GM21526 (cell line): ENCODE measurements at regions not wholly inside any gene's neighbourhood (a gene's known extent, or its start where the extent isn't known, plus 50 kb on each side); places are given as distances from the start of the nearest gene placed in this dataset.

Experiments
- ATAC-seq: cut with Tn5 transposase; IDR thresholded peaks from one replicate; pipeline ENCODE4 v1.9.1; 2021; ENCODE audit warnings: moderate library complexity; ENCODE audit not compliant: unreplicated experiment, low FRiP score

DNA sequence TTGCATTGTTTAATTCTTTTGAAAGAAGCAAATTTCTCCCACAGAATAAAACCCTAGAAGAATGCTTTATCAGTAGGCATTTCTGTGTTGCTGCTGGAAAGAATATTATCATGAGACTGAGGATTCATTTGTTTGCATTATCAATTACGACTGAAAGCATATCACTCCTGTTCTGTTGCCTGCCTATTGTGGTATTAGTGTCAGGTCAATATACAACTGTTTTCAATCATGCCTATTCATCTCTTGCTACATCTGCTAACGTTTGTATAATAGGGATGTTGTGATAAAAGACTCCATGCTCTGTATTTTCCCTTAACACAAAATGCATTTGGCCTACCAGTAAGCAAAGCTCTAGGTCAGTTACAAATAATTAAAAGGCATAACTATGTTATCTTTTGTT lies 221.5 kb downstream of the PTPRC start:
- ATAC-seq, result no peak

DNA sequence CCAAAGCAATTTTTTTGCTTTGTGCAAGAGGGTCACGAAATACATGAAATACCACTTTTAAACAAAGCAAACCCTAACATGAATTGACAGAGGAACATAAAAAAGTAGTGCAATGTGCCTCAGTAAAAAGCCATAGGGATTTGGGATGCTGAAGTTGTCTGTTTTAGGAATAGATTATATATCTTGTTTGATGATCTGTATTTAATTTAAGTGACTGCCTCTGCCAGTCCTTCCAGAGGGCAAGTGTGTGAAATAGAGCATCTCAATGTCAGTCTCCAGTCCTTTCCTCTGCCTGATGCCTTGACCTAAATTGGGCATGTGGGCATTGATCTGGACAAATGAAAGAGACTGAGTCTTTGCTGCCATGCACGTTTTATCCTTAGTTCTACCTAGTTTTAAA lies 222.8 kb downstream of the PTPRC start:
- ATAC-seq, result no peak

- ATAC-seq, result no peak
Measured at GRCh38 chr1:198864695-198865094, 225.9 kb downstream of the PTPRC start.

DNA sequence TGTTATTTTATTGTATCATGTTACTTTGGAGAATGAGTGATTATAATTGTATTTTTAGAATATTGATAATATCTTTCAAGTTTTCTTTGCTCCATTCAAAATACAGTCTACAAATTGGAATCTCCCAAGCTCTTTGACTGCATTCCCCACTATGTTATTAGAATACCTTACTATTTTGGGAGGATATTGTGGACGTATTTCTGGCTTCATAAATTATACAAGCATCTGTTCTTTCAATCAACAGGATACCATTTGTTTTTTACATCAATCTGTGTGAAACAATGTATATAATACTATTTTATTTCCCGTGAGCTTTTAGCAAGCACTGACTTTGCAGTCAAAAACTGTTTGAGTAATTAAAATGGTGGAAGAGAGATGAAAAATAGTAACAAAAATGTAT lies 226.5 kb downstream of the PTPRC start:
- no peak for ATAC-seq

GRCh38 chr1:198867182-198867581 lies 228.3 kb downstream of the PTPRC start:
- no peak for ATAC-seq

DNA sequence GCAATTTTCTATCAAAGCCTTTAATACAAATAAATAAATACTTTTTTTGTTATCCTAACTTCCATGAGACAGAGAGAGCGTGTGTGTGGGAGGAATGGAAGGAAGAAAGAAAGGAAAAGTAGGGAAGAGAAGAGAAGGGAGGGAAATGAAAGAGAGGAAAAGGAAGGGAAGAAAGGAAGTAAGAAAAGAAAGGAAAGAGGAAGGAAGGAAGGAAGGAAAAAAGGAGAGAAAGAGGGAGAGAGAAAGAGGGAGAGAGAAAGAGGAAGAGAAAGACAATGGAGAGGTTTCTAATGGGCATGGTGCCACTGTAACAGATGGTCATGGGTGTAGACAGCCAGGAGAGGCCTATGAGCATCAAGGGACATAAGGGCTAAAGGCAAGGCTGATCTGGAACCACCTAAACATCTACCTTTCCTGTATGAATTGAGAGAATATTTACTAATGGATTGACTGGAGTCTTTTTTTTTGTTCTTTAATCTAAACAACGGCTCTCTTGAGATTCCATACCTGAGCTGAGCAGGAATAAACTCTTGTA lies 234.9 kb downstream of the PTPRC start:
- ATAC-seq, result no peak

- no peak for ATAC-seq
Measured at GRCh38 chr1:198876371-198876871, 237.6 kb downstream of the PTPRC start.

DNA sequence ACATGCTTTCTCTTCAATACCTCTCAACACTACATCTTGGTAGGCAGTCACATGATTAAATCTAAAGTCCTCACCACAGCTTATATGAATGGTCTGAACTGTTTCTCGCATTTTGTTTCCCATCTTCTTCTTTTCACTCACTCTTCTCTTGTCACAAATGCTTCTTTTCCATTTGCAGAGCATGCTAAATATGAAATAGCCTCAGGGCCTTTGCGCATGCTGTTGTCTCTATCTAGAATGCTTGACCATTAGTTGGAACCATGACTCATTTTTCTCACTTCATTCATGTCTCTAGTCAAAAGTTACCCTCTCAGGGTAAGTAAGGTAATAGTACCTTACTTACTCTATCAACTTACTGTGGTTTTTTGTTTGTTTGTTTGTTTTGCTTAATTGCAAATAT lies 239.7 kb downstream of the PTPRC start:
- no peak for ATAC-seq

GRCh38 chr1:198879711-198880306 lies 241.0 kb downstream of the PTPRC start:
- ATAC-seq, result no peak

DNA sequence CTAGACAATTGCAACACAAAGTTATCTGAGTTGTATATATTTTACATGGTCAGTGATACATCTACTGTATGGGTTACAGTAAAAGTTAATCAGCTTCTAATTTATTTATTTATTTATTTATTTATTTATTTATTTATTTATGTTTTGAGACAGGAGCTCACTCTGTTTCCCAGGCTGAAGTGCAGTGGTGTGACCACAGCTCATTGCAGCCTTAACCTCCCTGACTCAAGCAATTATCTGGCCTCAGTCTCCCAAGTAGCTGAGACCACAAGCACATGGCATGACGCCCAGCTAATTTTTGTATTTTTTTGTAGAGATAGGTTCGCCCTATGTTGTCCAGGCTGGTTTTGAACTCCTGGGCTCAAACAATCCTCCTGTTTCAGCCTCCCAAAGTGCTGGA lies 241.6 kb downstream of the PTPRC start:
- no peak for ATAC-seq

DNA sequence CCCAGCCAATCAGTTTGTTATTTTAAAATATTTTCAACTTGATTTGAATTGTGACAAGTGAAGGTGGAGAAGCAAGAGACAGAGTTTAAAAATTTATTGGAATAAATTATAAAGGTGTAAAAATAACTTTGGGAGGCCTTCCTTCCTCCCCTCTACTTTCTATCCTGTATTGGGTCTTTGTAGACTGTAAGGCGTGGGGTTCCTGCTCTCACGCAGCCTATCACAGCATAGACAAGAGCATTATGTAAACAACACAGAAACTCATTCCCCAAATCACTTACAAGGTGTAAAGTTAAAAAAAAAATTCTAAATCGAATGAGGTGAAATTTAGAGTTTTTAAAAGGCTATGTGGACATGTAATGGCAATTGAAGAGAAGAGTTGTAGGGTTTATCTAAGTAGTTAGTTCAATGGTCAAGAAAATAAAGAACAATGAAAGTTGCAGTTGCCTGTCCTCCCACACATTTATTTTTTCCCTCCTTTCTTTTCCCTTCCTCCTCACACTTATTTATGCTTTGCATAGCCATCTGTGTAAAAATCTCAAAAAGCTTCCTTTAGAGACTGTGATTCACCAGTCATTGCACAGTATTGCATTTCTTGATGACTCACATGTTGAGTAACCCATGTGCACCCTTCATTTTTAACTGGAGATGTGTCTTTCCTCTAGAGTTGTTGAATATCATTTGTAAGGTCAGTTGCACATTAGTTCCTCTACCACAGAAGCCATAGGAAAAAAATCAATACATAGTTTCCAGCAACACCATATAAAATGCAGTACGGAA lies 242.2 kb downstream of the PTPRC start:
- no peak for ATAC-seq

- no peak for ATAC-seq
Measured at GRCh38 chr1:198883184-198883583, 244.3 kb downstream of the PTPRC start.

- ATAC-seq, result no peak
Measured at GRCh38 chr1:198887866-198888265, 249.0 kb downstream of the PTPRC start.

GRCh38 chr1:198888379-198888943 lies 249.6 kb downstream of the PTPRC start:
- ATAC-seq, result no peak

DNA sequence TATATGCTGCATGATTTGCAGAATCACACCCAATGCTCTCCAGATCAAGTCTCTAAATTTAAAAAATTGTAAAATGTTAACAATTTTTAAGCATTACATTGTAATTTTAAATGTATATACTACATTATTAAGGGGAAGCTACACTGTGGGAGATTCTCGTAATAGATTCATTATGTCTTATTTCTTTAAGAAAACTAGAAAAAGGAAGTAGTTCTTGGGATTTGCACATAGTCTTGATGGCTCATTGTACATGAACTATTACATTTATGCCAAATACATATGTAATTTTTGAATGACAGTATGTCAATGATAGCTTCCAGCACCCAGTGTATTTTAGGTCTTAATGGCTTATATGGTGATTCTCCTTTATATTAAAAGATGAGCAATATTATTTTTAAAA lies 250.3 kb downstream of the PTPRC start:
- no peak for ATAC-seq

DNA sequence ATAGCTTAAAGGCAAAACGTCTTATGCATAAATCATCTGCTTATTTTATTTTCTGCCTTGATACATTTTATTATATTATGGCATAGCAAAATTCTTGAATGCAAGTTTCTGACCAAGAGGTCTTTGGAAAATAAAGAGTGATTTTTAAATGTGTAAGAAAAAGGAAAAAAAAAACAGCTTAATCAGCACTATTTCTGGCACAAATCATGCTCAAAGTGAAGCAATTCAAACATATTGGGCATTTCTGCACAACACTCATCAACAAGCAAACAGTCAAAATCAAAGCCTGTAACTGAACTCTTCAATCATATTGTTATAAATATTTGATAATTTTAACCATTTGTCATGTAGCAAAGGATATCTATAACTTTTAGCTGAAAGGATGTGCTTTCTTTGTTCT lies 250.9 kb downstream of the PTPRC start:
- no peak for ATAC-seq

- no peak for ATAC-seq
Measured at GRCh38 chr1:198890214-198890930, 251.5 kb downstream of the PTPRC start.

- no peak for ATAC-seq
Measured at GRCh38 chr1:198892065-198892464, 253.2 kb downstream of the PTPRC start.

DNA sequence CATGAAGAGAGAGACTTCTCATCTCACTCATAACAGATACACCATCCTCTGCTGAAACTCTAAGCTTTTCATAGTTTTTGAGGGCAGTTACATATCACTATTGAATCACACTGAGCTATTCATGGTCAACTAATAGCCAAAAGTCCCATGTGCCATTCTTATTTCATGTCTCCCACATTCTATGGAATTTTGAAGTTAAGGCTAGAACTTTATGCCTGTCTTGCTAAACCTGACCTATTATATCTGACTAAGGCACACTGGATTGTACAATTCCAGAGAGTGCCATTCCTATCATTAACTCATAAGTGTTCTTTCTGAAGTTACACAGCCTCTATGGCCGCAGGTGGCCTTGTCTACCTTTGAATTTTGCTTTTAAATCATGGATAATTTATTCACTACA lies 254.3 kb downstream of the PTPRC start:
- ATAC-seq, result no peak

DNA sequence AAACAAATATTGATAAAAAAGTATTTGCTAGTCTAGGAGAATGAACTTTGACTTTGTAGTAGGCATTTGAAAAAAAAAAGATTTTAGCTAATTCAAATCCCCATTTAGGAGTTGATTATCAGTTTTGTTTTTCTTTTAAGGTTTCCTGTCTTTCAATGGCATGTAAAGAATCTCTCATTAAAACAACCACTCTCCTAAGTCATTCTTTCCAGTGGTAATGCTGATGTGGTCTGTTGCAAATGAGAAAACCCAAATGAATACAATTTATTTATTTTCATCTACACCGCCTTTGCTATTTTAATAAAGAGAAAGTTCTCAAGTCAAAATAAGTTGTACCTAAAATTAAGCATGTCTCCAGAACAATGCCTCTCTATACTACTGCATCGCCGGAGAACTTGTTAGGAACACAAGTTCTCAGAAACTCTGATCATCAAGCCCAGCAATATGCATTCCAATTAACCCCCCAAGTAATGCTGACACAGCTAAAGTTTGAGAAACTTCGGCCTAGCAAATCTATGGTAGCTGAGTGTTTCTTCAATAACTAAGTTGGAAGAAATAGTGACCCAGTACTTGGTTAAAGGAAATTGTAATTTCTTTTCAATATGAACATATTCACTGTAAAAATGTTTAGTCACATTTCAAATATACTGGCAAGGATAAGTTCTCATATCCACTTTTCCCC lies 255.1 kb downstream of the PTPRC start:
- no peak for ATAC-seq
